ENCODE measurements at regions not wholly inside any gene's neighbourhood (a gene's known extent, or its start where the extent isn't known, plus 50 kb on each side); places are given as distances from the start of the nearest gene placed in this dataset.

DNA sequence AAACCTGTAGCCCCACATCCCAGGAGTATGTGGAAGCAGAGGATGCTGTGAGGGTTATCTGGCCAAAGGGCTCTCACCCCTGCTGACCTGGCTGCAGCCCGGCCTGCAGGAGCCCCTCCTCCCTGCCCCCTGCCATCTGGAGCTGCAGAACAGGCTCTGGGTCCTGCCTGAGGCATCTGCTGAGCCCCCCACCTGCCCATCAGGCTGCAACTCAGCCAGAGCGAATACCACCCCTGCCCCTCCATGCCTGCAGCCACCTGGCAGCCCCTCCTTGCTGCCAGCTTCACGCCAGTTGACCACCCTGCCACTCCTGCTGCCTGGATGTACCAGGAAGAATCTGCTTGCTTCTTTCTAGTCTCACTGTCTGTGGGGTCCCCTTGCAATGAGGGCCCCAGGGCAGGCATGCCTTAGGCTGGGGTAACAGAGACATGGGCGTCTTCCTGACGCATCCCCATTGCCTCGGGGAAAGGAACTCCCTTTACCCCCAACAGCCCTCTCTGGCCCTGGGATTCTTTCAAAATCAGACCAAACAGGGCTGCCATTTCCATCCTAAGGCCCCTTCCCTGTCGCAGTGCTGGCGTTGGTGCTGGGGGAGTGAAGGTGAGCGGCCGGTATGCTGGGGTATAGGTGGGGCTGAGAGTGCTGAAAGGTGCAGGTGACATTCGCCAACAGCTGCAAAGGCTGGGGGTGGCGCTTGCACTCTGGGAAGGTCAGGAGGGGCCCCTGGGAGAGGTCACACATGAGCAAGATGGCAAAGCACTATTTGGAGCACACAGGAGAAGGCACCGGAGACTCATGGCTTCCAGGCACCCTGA is 1334.6 kb downstream of the TBC1D22A start:
- no peak for TF ChIP-seq POLR2A (IDR thresholded peaks at IDR 0.05)
- TF ChIP-seq, protein P1, sequence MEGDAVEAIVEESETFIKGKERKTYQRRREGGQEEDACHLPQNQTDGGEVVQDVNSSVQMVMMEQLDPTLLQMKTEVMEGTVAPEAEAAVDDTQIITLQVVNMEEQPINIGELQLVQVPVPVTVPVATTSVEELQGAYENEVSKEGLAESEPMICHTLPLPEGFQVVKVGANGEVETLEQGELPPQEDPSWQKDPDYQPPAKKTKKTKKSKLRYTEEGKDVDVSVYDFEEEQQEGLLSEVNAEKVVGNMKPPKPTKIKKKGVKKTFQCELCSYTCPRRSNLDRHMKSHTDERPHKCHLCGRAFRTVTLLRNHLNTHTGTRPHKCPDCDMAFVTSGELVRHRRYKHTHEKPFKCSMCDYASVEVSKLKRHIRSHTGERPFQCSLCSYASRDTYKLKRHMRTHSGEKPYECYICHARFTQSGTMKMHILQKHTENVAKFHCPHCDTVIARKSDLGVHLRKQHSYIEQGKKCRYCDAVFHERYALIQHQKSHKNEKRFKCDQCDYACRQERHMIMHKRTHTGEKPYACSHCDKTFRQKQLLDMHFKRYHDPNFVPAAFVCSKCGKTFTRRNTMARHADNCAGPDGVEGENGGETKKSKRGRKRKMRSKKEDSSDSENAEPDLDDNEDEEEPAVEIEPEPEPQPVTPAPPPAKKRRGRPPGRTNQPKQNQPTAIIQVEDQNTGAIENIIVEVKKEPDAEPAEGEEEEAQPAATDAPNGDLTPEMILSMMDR (IDR thresholded peaks at IDR 0.05): no peak

Data from adrenal gland (tissue), 5 donors.